HG03460 (cell line): ENCODE measurements at regions not wholly inside any gene's neighbourhood (a gene's known extent, or its start where the extent isn't known, plus 50 kb on each side); places are given as distances from the start of the nearest gene placed in this dataset.
"Not testable (repeated sequence)": the region's sequence is repeated elsewhere in the genome, so short reads cannot be mapped to it uniquely, and the experiment has no call there.

Experiments
- ATAC-seq: cut with Tn5 transposase; IDR thresholded peaks from one replicate; pipeline ENCODE4 v1.9.1; 2021; ENCODE audit not compliant: unreplicated experiment

DNA sequence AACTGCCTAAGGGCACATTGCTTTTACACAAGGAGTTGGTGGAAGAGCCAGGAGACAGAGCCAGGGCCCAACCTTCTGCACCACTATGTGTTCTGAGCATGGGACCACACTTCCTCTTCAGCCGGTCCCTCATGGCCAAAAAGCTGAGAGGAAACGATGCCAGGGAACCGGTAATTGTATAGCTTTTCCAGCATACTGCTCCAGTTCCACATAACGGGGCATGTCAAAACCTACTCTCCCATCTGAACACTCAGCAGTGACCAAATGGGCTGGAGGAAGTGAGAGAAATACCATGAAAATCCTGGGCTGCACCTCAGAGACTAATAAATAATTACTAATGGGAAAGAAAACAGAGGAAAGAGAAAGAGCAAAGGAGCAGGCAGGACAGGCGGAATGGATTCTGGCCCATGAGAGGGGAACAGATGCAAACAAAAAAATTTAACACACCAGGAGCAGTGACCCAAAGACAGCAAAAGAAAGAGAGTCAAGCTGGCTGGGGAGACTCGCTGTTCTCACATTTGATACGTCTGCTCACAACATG lies 52.0 kb upstream of the BMP2 start:
- ATAC-seq = no peak

DNA sequence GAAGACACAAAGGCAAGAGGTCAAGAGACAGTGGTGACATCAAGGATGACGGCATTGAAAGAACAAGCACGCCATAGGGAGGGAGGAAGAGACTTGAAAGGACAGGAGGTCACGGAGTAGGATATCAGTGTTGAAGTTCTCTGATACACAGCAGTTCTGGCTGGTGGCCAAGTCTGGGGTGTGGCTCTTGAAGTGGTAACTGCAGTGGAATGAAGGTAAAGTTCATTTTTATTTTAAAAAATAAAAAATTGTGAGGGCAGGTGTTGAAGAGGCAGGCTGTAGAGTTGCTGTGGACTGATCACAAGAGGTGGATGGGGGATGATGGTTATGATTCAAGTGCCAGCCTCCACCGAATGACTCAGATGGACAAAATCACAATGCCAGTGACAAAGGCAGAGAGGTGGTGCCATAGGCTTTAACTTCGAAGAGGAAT lies 53.2 kb upstream of the BMP2 start:
- no peak for ATAC-seq

DNA sequence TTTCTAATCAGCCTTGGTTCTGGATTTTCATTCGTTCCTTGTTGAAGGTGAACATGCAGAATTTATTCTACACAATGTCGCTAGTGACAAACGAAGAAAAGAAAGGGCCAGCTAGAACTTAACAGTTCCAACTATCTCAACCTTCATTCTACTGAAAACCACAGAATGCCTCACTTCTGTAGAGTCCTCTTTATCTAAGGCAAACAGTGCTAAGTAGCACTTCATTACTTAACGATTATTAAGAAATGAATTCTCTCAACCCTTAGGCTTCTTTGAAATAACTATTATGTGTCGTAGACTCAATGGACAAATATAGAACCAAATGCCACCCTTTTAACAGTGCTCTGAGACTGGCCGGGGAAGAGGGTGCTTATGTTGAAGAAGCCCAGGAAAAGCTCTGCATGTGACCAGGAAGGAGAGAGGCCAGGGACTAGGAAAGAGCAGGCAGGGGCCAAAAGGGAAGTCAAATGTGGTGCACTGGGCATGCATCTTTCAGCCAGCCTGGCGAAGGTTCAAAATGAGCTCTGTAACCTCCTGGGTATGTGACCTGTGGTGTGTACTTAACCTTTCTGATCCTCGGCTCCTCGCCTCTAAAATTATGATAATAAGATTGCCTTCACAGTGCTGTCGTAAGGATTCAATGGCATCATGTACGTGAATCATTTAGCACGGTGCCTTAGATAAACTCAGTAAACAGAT lies 55.4 kb upstream of the BMP2 start:
- no peak for ATAC-seq

DNA sequence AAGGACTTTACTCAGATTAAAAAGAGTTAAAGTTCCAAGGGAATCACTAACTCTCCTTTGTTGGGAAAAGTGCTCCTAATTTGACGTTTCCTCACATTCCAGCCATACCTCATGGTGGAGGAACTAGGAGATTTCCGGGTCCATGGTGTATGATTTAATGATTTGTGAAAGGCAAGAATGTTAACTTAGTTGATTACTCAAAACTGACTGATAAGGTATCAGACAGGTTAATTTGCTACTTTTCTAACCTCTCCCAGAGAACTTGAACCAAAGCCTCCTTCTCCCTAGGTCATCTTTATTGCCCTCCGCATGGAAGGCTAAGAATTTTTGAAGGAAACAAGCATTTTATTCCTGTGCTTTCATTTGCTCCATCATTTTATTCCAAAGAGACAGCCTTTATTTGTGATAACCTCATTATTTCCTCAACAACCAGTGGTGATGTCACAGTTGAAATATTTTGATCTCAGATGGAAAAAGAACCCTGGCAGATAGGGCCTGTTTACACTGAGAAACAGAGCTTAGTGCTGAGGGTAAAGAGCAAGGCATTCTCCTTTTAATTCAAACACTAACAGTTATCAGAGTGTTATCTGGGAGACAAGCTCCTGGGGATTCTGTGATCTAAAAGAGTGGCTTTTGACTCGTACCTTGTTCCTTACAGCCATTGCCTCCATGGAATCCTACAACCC lies 57.4 kb upstream of the BMP2 start:
- ATAC-seq = no peak

DNA sequence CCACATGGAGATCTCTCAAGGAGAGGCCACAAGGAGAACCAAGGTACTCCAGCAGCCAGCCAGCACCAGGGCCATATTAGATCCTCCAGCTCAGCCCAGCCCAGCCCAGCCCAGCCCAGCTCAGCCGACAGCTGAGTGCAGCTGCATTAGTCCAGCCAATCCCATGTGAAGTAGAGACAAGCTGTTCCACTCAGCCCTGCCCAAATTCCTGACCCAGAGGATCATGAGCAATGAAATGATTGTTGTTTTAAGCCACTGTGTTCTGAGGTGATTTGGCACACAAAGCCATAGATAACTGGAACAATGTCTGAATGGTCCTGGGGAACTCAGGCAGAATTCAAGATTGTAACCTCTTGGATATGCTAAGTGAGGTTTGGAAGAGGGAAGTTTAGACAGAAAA lies 59.5 kb upstream of the BMP2 start:
- ATAC-seq = no peak

DNA sequence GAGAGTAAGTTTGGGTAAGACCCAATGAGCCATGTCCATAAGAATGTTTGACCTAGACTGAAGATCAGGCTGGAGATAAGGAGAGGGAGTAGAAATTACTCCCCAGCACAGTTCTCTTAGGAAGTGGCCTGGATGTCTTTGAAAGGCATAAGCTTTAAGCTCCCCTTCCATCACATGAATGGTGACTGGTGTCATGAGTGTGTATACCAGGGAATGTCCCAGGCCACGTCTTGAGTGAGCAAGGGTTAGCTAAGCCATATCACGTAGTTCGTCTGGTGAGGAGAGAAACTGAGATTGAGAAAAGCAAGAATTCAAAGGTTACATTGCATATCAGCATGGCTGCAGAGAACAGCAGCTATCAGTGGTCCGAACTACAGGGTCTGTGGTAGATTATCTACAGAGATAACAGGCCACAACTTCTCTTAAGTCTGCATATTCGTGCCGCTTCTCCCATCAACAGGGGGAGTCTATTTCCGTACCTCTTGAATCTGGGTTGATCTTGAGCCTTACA lies 60.1 kb upstream of the BMP2 start:
- ATAC-seq = no peak

DNA sequence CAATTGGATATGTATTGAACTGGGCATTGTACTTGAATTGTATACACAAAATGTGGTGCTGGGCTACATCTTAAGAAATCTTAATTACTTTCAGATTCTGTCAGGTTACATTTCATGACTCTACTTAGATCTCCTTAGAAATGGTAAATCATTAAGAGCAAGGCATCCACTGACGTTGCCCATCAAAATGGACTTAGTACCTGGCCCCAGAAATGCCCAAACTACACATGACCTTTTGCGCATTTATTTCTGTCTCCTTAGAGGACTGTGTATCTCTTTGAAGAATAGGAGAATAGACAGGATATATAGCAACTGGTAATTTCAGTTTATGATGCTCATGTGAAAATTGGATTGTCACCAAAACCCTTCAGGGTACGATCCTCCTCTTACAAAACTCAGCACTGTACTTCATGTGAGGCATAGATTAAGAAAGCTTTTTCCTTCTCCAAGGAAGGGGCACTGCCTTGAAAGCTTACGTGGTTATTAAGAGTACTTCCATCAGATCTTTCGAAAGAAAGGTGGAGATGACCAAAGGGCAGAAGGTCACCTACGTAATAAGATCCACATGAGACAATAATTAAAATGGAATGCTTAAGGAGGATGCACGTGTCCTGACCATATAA lies 61.4 kb upstream of the BMP2 start:
- no peak for ATAC-seq

DNA sequence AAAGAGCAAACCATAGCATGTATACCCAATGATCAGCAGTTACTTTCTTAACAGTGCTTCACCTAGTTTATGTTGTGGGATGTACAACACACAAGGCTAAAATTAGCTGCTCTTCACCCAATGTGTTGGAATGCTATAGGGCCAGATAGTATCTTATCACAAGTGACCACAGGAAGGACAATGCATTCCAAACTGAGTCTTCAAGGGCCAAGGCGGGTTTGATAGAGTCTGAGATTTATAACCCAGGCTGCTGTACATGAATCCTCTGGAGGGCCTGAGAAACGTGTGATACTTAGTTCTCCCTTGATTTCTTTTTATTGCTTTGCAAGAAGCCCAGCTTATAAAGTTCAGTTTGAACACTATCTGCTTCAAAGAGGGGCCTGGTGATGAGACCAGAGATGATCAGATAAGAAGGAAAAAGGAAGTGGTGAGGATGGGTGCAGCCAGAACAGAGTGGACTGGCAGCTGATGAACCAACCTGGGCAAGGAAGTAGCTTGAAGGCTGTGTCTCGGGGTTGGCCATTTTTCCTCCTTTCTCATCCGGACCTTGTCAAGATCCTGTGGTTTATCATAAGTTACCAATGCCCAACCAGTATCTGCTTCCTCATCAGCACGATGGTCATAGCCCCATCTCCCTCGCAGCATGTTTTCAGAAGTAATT lies 62.2 kb upstream of the BMP2 start:
- ATAC-seq = no peak

DNA sequence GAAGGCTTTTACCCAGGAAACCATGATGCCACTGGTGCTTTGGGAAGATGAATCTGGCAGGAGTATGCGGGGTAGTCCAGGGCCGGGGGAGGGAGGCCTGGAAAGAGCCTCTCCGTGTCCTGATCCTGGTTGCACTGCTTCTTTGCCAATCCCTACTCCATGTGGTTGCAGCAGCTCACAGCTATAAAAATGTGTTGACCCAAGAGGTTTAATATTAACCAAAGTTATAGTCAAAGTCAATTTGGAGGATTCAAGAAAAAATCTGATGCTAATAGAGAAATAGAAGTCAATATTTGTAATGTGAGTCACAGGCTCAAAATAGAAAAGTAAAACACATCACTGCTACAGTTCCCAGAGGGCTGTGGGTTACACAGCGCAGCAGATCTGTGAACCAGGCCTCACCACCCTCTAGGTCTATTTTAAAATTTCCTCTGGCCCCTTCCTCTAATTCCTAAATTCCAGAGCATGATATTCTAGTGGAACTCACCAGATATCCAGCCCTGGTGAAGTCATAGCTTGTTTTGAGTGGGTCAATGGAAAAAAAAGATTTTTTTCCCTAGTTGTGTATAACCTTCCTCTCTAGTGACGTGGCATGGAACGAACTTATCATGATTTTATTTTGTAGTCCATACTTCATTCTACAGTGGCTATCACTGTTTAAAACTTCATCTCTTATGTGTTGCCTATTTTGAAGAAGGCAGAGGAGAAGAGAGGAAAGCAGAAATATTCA lies 63.2 kb upstream of the BMP2 start:
- no peak for ATAC-seq

DNA sequence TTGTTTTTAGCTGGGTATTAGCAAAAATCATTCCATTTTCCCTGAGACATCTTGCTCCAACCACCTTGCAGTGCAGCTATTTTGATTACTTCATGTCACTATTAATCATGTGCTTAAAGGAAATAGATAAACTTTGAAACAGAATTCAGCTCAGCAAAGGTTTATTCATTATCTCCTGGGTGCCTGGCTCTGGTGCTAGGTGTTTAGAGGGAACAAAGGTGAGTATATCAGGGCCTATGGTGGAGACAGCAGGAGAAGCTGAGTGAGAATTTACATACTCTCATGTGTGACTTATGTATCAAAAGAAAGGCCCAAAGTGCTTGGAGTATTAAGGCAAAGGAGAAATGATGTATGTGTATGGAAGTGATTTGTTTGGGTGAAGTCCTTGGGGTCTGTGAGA lies 63.8 kb upstream of the BMP2 start:
- ATAC-seq = no peak

DNA sequence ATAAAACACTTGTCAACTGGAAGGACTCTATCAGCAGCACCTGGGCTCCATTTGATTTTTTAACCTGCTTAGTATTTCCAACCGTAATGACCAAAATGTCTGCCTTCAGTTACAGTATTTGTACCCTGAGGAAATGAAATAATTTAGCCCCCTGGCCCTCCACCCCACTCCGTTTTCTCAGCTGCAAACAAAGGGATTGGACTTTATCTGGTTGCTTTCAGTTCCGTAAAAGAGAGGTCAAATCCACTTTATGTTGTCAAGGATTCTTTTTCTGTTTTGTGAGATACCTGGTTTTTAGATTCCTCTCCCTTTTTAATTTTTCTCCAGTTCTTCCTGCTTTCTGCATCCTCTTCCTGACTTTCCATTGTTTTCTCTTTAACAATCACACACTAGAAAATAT lies 64.4 kb upstream of the BMP2 start:
- ATAC-seq = no peak

DNA sequence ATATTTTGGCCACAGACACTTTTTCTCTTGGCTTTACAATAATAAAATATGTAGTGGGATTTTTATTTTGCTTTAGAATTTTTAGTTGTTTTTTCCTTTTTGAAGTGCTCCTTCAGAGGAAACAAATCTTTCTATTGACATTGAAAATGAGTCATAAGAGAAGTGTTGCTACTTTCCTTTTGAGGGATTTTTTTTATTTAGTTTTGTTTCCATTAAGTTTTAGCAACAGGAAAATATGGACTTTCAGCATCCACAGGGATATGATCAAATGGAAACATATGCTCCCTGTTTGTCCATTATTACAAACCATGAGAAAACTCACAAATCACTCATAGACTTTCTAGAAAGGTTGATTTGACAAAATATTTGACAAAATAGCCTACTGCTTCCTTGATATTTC lies 65.3 kb upstream of the BMP2 start:
- no peak for ATAC-seq

DNA sequence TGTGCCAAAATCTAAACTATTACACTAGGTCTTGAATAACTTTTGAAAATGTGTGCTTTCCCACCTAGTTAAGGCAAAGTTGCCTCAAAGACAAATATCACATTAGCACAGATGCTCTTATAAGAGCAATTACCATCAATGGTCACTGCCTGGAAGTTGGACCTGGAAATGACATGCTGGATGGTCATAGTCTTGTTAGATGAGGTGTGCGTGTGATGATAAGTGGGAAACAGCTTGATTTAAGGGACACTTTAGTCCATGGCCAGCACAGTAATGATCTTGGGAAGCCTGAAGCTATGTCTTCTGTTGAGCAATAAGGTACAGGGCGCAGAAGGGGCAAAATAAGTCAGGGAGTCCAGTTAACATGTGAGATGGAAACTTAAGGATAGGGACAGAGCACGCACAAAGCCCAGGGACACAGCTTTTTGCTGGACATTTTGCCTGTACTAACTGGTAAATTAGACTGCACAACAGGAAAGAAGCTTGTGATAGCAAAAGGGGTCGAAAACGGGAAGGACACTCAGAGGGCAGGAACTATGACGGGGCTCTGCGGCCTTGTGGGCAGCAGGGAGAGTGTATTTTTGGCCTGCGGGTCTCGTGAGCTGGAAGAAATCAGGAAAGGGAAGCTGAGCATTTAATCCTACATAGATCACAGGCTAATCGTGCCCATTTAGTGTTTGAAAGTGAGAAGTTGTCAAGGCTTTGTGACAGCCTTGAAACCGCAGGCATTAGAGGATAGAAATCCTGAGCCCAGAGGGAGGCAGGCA lies 66.7 kb upstream of the BMP2 start:
- no peak for ATAC-seq

DNA sequence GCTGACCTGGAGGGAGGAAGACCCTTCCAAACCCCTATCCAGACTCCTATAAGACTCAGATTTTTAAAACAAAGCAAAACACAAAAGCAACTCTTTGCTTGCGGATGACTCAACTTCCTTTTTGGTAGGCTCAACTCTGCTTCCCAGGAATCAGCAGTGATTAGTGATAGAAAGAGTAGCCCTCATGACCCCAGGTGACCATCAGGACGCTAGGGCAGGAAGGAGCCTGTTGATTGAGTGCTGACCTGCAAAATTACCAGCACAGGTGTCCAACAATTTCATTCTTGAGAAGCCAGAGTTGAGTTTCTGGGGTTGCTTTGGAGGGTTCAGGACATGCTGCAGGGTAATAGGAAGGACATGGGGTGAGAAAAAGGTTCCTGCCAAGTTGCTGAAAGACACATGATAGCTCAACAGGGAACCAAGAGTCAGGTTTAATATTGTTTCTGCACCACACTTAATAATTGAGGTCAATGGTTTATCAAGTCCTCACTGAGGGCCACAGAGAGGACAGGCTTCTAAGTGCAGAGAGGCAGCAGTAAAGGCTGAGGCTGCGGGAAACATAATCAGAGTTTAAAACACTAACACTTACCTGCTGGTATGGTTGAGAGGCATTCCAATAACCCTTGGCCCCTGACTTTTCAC lies 67.4 kb upstream of the BMP2 start:
- no peak for ATAC-seq

DNA sequence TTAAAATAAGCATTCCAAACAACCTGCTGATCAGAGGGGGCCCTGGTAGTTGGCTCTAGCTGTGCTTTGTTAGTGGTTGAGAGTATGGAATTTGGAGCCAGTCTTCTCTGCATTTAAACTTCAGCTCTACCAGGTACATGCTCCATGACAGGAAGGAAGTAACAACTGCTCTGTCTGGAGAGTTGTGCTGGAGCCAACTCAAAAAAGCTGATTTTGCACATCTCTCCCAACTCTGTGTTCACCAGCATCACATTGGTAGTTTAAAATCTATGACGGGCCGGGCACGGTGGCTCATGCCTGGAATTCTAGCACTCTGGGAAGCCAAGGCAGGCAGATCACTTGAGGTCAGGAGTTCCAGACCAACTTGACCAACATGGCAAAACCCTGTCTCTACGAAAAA lies 68.8 kb upstream of the BMP2 start:
- ATAC-seq = no peak

DNA sequence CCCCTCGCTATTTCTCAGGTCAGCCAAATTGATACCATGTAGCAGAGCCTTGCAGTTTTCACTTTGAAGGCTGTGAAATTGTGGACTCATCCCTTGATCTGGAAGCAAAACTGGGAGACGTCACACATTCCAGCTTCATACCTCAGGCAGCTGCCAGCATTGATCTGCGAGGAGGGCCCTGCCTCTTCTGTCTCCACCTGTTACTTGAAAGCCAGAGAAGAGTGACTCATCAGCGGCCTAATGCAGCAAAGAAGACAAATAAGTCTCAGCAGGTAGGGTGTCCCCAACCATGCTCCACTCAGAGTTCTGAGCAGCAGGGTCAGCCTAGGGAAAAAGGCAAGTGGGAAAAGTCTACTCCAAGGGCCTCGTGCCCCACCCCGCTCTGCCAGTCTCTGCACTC lies 69.4 kb upstream of the BMP2 start:
- ATAC-seq = no peak

DNA sequence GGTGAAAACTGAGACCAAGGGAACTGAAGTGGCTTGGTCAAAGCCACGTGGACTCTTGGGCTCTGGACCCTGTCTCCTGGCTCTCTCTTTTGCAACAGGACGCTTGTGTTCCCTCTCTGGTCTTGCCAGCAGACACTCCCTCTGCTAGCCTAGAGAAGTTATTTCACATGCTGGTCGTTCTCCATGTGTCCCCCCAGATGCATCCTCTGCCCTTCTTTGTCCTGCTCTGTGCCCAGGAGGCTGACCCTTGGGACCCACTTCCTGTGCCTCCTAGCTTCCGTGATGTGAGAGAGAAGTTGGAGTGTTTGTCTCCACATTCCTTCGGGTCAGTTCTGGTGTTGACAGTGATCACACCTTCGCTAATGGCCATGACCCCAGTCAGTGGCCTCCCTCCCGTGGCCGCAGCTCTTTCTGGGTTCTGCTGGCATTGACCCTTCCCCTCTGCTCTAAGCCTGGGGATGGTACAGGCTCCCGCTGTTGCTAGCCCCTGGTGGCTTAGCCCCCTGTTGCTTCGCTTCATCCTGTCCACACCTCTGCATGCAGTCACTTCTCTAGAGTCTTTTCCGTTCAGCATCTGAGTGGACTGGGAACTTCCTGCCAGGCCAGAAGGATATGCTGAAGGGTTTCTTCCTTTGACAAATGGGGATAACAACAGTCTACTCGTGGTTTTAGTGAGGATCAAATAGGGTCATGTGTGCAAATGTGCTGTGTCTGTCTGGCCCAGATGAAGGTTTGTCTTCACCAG lies 70.1 kb upstream of the BMP2 start:
- no peak for ATAC-seq

DNA sequence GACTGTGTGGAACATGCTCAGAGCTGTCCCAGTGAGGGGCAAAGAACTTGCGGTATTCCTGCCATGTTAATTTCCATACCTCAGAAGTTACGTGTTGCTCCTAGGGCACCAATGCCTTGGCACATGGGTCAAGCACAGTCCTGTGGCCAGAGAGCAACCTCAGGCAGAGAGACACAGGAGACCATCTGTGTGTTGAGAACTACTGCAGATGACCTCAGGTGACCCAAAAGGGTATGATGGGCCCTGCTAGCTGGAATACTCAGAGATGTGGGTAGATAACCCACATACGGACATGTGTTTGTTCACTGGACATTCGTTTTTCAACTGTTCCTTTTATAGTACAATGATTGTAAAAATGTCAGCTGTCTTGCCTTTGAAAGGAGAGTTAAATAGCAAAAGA lies 71.5 kb upstream of the BMP2 start:
- no peak for ATAC-seq

DNA sequence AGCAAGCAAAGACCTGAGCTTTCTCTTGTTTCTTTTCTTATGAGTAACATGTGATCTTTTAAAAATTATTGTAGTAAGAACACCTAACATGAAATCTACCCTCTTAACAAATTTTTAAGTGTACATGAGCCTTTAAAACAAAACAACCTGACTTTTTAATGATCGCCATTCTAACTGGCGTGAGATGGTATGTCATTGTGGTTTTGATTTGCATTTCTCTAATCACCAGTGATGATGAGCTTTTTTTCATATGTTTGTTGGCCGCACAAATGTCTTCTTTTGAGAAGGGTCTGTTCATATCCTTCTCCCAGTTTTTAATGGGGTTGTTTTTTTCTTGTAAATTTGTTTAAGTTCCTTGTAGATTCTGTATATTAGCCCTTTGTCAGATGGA lies 73.7 kb upstream of the BMP2 start:
- ATAC-seq = not testable (repeated sequence)
